Kidney epithelial cell (primary cell): ENCODE measurements at regions not wholly inside any gene's neighbourhood (a gene's known extent, or its start where the extent isn't known, plus 50 kb on each side); places are given as distances from the start of the nearest gene placed in this dataset.

Source experiments
- DNase-seq: peaks from one replicate; pipeline ENCODE4 v3.0.0-alpha.2; 2010; ENCODE audit warnings: low read depth
- H3K27me3 ChIP-seq: 2 replicates; pipeline ENCODE4 v1.6.0; 2011; ENCODE audit warnings: low read length; ENCODE audit not compliant: control insufficient read depth, insufficient read depth
- H3K36me3 ChIP-seq: 2 replicates; pipeline ENCODE4 v1.5.1; 2011; ENCODE audit warnings: low read length; ENCODE audit not compliant: control insufficient read depth, insufficient read depth
- H3K4me3 ChIP-seq: 2 replicates; pipeline ENCODE4 v1.5.1; 2011; ENCODE audit warnings: low read depth, mild to moderate bottlenecking, control low read depth, low read length
- TF ChIP-seq, protein P1 (sequence below): IDR thresholded peaks from 2 replicates; pipeline ENCODE4 v1.5.1; 2011; ENCODE audit warnings: mild to moderate bottlenecking, moderate library complexity, low read length, control low read depth, inconsistent platforms; ENCODE audit not compliant: insufficient read depth, poor library complexity, severe bottlenecking

DNA sequence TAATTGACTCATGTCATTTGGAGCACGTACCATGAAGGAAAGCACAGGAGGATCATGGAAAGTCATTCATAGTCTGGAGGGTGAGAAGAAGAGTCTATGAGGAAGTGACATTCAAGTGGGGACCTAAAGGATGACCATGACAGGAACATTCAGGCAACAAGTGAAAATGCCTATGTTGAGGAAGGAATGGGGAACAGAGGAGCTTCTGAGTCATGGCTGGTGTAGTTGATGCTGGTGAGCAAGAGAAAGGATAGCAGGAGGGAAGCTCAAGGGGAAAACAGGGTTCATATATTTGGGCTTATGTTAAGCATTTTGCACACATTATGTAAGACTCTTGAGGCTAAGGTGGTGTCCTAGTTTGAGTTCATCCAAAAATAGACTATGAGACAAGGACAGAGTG, 318.6 kb downstream of the HNRNPD start:
- no peak for DNase-seq
- Histone ChIP-seq H3K27me3 (no peaks in the 10 kb centered on the region), H3K4me3 (no peak overlapping the region), H3K36me3 (no peaks in the 10 kb centered on the region)
- TF ChIP-seq, protein P1, sequence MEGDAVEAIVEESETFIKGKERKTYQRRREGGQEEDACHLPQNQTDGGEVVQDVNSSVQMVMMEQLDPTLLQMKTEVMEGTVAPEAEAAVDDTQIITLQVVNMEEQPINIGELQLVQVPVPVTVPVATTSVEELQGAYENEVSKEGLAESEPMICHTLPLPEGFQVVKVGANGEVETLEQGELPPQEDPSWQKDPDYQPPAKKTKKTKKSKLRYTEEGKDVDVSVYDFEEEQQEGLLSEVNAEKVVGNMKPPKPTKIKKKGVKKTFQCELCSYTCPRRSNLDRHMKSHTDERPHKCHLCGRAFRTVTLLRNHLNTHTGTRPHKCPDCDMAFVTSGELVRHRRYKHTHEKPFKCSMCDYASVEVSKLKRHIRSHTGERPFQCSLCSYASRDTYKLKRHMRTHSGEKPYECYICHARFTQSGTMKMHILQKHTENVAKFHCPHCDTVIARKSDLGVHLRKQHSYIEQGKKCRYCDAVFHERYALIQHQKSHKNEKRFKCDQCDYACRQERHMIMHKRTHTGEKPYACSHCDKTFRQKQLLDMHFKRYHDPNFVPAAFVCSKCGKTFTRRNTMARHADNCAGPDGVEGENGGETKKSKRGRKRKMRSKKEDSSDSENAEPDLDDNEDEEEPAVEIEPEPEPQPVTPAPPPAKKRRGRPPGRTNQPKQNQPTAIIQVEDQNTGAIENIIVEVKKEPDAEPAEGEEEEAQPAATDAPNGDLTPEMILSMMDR = no peak

DNA sequence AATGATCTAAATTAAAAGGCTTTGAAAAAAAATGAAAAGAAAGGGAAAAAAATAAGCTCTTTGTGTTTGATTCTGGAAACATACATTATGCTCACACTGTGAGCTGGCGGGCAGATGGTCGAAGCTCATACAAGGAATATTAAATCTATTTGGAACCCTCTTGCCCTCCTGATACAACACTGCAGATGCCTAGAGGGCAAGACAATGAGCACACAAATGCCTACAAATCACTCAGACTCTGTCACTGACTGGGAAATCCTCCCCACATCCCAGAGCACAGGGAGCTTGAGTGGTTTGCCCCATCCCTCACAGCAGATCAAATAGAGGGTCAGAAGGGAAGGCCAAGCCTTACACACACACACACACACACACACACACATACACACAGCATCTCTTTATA, 320.4 kb downstream of the HNRNPD start:
- no peak for DNase-seq
- no peaks in the 10 kb centered on the region for H3K36me3 ChIP-seq
- H3K4me3 ChIP-seq = no peak overlapping the region
- no peaks in the 10 kb centered on the region for H3K27me3 ChIP-seq
- TF ChIP-seq, protein P1 = no peak

DNA sequence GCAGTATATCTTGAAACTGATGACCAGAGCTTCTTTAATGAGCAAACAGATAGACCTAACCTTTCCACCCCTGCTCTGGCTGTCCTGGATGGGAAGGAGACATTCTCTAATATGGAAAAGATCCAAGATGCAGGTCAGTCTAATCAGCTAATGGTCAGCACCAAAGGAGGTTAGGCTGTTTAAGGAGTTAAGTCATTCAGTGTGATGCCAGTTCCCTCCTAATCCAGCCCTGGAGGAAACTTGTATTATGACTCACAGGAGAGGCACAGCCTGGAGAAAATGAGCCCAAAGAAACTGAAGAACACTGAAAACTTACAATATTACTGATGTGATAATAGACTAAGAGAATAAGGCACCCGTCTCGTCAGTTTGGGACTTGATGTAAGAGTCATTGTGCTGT, 323.0 kb downstream of the HNRNPD start:
- TF ChIP-seq, protein P1 = no peak
- Histone ChIP-seq H3K36me3 (no peaks in the 10 kb centered on the region), H3K4me3 (no peak overlapping the region), H3K27me3 (peaks cover 4% of the 10 kb centered on the region)
- DNase-seq = no peak

DNA sequence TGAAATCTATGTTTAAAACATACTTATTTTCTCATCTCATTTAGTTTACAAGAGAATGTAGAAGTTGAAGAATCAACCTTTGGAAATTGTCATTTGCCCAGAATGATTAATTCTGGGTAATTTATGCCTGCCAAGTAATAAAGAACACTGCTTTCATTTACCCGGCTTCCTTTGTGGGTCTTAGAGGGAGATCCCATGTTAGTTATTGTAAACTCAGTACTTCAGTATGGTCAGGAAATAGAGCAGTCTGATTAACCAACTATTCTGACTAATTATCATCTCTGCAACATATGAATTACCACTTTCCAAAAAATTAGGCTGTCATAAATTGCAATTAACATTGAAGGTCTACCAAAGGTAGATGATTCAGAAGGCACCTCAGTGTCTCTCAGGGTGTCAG, 324.5 kb downstream of the HNRNPD start:
- TF ChIP-seq, protein P1 = no peak
- peaks cover 14% of the 10 kb centered on the region for H3K27me3 ChIP-seq
- no peaks in the 10 kb centered on the region for H3K36me3 ChIP-seq
- DNase-seq = no peak
- no peak overlapping the region for H3K4me3 ChIP-seq

DNA sequence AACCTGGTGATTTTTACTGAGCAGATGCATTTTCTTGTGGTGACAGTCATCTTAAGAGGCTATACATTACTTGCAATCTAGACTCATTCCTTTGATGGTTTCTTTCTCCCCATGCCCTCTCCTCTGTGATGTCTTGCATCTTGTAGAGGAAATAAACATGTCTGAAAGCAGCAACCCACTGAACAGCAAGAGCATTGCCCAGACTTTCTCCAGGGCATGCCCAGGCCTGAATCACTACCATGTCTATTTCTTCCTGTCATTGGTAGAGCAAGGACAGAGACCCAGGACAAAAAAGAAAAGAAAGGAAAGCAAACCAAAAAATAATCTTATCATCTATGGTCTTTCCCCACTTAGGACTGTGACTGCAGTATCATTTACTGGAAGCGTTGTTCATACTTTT, 326.1 kb downstream of the HNRNPD start:
- Histone ChIP-seq H3K36me3 (no peaks in the 10 kb centered on the region), H3K4me3 (no peak overlapping the region), H3K27me3 (peaks cover 26% of the 10 kb centered on the region)
- no peak for DNase-seq
- TF ChIP-seq, protein P1 = no peak

DNA sequence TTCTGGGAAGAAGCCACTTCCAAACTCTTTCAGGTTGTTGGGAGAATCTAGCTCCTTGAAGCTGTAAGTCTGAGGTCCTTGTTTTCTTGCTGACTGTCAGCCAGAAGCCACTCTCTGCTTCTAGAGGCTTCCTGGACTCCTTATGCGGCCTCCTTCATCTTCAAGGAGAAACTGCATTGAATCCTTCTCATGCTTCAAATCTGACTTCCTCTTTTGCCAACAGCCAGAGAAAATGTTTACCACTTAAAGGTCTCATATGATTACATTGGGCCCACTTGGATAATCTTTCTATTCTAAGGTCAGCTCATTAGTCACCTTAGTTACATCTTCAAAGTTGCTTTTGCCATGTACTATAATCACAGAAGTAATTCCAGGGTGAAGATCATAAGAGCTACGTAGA, 327.0 kb downstream of the HNRNPD start:
- DNase-seq = no peak
- Histone ChIP-seq H3K36me3 (no peaks in the 10 kb centered on the region), H3K4me3 (no peak overlapping the region), H3K27me3 (peaks cover 30% of the 10 kb centered on the region)
- TF ChIP-seq, protein P1 = no peak
